NCI-H1105 (cell line): ENCODE measurements at regions not wholly inside any gene's neighbourhood (a gene's known extent, or its start where the extent isn't known, plus 50 kb on each side); places are given as distances from the start of the nearest gene placed in this dataset.

Experiments
- DNase-seq: peaks from one replicate; lab custom pipeline; 2025; lab: John Stamatoyannopoulos, UW

- no peak for DNase-seq
Observed at GRCh38 chr5:160511280-160511929, 89.8 kb downstream of the PTTG1 start.
